Activated naive CD8-positive, alpha-beta T cell treated with anti-CD3 and anti-CD28 coated beads for 36 hours (primary cell): ENCODE measurements at regions not wholly inside any gene's neighbourhood (a gene's known extent, or its start where the extent isn't known, plus 50 kb on each side); places are given as distances from the start of the nearest gene placed in this dataset.

Source experiments
- DNase-seq: peaks from one replicate; pipeline ENCODE4 v3.0.0; 2021
- H3K27ac Mint-ChIP-seq: one replicate; pipeline ENCODE4 v1.8.0; 2022; ENCODE audit warnings: mild to moderate bottlenecking, moderate library complexity, mixed read lengths
- H3K27me3 Mint-ChIP-seq: one replicate; pipeline ENCODE4 v1.8.0; 2022; ENCODE audit warnings: mild to moderate bottlenecking, mixed read lengths
- H3K36me3 Mint-ChIP-seq: one replicate; pipeline ENCODE4 v1.8.0; 2021; ENCODE audit warnings: mild to moderate bottlenecking, mixed read lengths
- H3K4me1 Mint-ChIP-seq: one replicate; pipeline ENCODE4 v1.8.0; 2021; ENCODE audit warnings: mixed read lengths
- H3K4me3 Mint-ChIP-seq: one replicate; pipeline ENCODE4 v1.8.0; 2022; ENCODE audit warnings: mild to moderate bottlenecking, moderate library complexity, mixed read lengths
- H3K9me3 Mint-ChIP-seq: one replicate; pipeline ENCODE4 v1.8.0; 2022; ENCODE audit warnings: mixed read lengths

DNA sequence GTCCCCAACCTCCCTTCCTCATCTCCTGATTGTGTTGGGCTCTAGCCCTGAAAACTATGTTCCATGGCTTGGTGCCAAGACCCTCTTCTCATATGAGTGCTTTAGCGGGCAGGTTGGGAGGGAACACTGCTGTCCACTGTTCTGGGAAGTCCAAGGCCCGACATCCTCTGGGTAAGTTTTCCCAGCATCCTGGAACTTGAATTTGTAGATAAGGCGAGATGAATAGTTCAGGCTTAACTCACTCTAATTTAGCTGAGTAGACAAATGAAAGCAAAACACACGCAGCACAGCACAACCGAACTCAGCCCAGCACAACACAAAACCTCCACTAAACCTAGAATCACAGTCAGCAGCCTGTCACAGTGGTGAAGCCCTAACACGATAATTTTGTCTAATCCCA lies 95.3 kb upstream of the SLC28A3 start:
- Mint-ChIP-seq H3K27me3 (no peaks in the 10 kb centered on the region), H3K36me3 (no peaks in the 10 kb centered on the region), H3K27ac (no peak overlapping the region), H3K9me3 (no peaks in the 10 kb centered on the region), H3K4me1 (no peaks in the 10 kb centered on the region), H3K4me3 (no peak overlapping the region)
- DNase-seq = no peak

DNA sequence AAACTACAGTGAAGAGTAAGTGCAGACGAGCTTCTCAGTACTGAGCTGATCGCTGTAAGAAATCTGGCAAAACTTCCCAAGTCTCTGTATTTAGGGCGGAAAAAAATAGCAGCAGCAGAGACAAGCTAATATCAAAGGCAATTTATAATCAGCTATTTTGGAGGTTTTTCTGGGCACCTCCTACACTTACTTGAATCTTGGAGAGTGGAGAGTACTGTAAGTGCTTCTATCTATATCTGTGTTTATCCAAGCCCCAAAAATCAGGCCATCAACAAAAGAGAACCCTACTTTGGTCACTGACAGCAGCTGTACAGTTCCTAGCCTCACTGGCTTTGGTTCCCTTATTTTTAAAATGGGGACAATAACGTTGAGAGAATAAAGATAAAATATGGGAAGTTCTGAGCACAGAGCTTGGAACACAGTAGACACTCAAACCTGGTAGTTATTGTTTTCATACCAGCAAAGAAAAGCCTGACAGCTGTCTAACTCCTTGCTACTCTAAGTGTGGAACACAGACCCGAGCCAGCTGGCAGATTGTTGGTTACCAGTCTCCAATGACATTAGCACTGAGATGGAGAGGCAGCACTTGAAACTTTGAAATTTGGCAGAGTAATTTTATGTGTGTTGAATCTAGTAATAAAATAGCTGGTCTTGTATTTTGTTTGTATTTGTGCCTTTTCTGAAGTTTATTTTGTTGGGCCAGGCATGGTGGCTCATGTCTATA lies 96.0 kb upstream of the SLC28A3 start:
- H3K9me3 Mint-ChIP-seq = no peaks in the 10 kb centered on the region
- no peak for DNase-seq

DNA sequence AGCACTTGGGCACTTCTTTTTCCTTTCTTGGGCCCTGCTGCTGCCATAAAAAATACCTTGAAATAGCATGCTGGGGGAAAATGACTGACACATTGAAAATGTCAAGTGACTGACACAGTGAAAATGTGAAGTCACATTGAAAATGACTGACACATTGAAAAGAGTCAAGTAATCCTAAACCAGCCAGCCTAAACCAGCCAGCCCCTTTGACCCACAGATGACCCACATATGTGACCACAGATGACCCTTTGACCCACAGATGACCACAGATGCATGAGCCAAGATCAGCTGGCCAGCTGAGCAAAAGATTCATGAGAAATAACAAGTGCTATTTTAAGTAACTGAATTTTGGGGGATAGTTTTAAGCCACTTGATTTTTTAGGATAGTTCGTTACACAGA lies 97.8 kb upstream of the SLC28A3 start:
- Mint-ChIP-seq H3K27ac (no peak overlapping the region), H3K36me3 (no peaks in the 10 kb centered on the region), H3K27me3 (no peaks in the 10 kb centered on the region), H3K9me3 (no peaks in the 10 kb centered on the region), H3K4me1 (no peaks in the 10 kb centered on the region), H3K4me3 (no peak overlapping the region)
- no peak for DNase-seq

More for the DNA sequence above, 96.0 kb upstream of the SLC28A3 start:
- Mint-ChIP-seq H3K4me1 (no peaks in the 10 kb centered on the region), H3K27me3 (no peaks in the 10 kb centered on the region), H3K36me3 (no peaks in the 10 kb centered on the region), H3K4me3 (no peak overlapping the region), H3K27ac (no peak overlapping the region)

DNA sequence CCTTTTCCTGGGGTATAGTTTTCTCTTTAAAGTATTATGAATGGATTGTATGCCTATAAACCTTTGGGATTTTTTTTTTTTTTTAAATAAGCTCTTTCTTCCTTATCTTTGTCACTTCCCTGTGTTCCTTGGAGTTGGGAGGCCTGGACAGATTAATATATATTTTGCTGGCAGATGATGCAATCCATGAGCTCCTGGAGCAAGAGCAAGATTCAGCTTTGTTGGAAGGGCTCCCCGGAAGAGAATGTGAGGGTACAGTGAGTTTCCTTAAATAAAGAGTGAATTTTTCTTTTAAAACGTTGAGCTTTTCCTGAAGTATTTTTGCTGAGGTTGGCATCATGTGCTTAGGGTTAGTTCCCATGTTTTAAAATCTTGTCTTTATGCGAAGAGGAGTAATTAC lies 98.7 kb upstream of the SLC28A3 start:
- no peaks in the 10 kb centered on the region for H3K9me3 Mint-ChIP-seq
- H3K27ac Mint-ChIP-seq = no peak overlapping the region
- no peaks in the 10 kb centered on the region for H3K36me3 Mint-ChIP-seq
- DNase-seq = no peak
- no peaks in the 10 kb centered on the region for H3K4me1 Mint-ChIP-seq
- H3K4me3 Mint-ChIP-seq = no peak overlapping the region
- H3K27me3 Mint-ChIP-seq = no peaks in the 10 kb centered on the region

DNA sequence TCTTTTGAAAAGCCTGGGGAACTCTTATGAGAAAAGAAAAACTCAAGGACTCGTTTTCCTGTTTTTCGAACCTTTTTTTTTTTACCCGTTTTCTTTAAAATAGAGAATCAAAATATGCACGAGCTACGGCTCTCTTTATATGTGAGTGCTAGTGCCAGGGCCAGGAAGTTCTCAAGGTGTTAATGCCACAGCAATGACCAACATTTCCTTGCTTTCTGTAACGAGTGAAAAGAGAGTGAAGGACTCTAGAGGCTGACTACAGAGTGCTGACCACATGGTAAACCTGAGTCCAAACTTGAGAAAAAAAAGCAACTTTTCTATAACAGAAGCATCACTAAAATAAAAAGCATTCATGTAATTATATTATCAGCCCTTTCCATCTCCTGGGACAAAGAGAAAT lies 102.2 kb upstream of the SLC28A3 start:
- Mint-ChIP-seq H3K27ac (no peak overlapping the region), H3K36me3 (no peaks in the 10 kb centered on the region), H3K4me3 (no peak overlapping the region), H3K4me1 (no peaks in the 10 kb centered on the region), H3K9me3 (no peaks in the 10 kb centered on the region), H3K27me3 (no peaks in the 10 kb centered on the region)
- no peak for DNase-seq

DNA sequence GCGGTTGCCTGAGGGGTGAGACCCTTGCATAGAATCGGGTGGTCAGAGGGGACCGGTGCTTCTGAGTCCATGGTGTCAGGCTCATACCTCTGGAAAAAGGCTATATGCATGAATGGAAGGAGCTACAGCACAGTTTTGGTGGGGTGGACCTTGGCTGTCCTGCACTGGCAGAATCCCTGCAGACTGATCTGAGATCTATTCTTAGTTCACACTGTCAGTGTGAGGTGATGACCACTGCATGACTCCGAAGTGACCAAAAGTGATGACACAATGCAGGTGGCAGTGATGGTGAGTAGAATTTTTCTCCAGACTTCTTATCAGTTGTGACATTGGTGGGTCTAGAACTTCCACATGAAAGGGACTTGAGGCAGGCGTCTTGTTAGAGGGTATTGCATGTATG lies 105.2 kb upstream of the SLC28A3 start:
- no peak overlapping the region for H3K27ac Mint-ChIP-seq
- H3K27me3 Mint-ChIP-seq = no peaks in the 10 kb centered on the region
- no peak for DNase-seq
- no peaks in the 10 kb centered on the region for H3K9me3 Mint-ChIP-seq
- H3K36me3 Mint-ChIP-seq = no peaks in the 10 kb centered on the region
- H3K4me3 Mint-ChIP-seq = no peak overlapping the region
- H3K4me1 Mint-ChIP-seq = no peaks in the 10 kb centered on the region

DNA sequence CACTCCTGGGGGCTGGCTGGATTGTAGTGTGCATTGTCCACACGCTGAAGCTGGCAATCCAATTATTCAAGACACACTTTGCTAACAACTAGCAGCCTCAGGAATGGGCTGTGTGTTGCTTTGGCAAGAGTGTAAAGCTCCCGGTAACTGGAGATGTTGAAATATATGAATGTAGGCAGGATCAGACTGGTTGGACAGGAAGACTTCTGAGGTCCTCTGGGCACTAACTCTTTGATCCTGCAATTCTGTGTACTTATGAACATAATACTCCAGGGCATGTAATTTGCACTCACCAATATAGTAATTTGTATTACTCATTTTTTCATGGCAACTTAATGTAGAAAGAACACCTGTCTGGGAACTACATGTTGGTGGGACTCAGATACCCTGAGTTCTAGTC lies 106.7 kb upstream of the SLC28A3 start:
- Mint-ChIP-seq H3K4me1 (no peaks in the 10 kb centered on the region), H3K4me3 (no peak overlapping the region), H3K27me3 (peaks cover 4% of the 10 kb centered on the region), H3K27ac (no peak overlapping the region), H3K9me3 (no peaks in the 10 kb centered on the region), H3K36me3 (no peaks in the 10 kb centered on the region)
- DNase-seq = no peak

DNA sequence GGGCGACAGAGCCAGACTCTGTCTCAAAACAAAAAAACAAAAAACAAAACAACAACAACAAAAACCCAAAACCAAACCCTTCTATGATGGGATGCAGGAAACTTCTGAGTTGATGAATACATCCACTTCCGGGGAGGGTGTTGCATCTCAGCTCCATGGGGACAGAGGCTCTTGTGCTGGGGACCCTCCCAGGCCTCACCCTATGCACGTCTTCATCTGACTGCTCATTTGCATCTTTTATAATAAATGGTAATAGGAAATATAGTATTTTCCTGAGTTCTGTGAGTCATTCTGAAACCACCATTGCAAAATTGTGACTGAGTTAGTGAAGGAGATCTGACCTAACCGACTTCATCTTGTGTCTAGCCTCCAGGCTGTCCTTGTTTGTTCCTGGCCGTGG lies 109.5 kb upstream of the SLC28A3 start:
- no peaks in the 10 kb centered on the region for H3K36me3 Mint-ChIP-seq
- DNase-seq = no peak
- H3K27me3 Mint-ChIP-seq = peaks cover 4% of the 10 kb centered on the region
- H3K27ac Mint-ChIP-seq = no peak overlapping the region
- H3K4me1 Mint-ChIP-seq = no peaks in the 10 kb centered on the region
- no peak overlapping the region for H3K4me3 Mint-ChIP-seq
- no peaks in the 10 kb centered on the region for H3K9me3 Mint-ChIP-seq

DNA sequence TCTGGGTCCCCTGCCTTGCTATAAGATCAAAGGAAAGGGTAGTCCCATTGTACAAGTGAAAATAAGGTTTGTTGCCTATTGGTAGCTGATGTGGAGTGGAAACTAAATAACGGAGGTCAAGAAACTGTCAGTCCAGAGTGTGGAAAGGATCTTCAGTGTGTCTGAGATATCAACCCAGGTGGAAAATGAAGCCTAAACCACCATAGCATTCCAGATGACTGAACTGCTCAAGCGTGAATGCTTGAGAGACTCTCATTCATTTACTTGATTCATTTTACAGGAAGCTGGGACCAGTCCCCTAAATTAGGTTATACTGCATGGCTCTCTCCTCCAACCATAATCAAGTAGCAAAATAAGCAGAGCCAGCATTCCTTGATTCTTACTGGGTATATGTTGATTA lies 116.0 kb upstream of the SLC28A3 start:
- no peaks in the 10 kb centered on the region for H3K4me1 Mint-ChIP-seq
- H3K4me3 Mint-ChIP-seq = no peak overlapping the region

DNA sequence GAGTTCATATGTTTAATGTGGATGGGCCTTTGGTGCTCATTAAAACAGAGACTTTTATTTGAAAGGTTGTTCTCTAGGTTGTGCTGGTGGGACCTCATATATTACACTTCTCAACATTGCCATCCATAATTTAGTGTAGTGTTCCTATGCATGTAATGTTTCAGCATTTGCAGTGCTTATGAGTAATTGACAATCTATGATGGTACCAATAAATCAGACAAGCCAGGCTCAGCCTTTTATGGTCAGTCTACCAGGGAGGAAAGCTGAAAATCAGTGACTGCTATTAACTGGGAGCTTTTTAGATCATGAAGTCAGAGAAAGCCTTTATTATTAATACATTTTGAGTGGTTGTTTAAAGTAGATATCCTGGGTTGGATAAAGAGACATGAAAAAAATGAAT lies 120.1 kb upstream of the SLC28A3 start:
- no peak for DNase-seq
- no peaks in the 10 kb centered on the region for H3K36me3 Mint-ChIP-seq
- H3K27ac Mint-ChIP-seq = no peak overlapping the region
- H3K4me3 Mint-ChIP-seq = no peak overlapping the region
- H3K9me3 Mint-ChIP-seq = peaks cover 4% of the 10 kb centered on the region
- peaks cover 5% of the 10 kb centered on the region for H3K27me3 Mint-ChIP-seq
- H3K4me1 Mint-ChIP-seq = no peaks in the 10 kb centered on the region

More for the DNA sequence above, 116.0 kb upstream of the SLC28A3 start:
- Mint-ChIP-seq H3K9me3 (peaks cover 4% of the 10 kb centered on the region), H3K27me3 (peaks cover 4% of the 10 kb centered on the region), H3K36me3 (no peaks in the 10 kb centered on the region), H3K27ac (no peak overlapping the region)
- DNase-seq = no peak

DNA sequence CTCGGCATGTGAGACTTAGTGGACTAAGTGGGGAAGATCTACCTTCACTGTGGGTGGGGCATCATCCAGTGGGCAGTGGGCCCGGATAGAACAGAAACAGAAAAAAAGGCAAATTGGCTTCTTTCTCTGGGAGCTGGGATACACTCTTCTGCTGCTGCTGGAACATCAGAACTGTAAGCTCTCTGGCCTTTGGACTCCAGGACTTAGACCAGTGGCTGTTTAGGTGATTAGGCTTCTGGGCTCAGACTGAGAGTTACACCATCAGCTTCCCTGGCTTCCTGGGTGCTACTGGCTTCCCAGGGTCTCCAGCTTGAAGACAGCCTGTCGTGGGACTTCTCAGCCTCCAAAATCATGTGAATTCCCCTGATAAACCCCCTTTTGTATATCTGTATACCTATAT lies 122.7 kb upstream of the SLC28A3 start:
- no peak for DNase-seq
- Mint-ChIP-seq H3K36me3 (no peaks in the 10 kb centered on the region), H3K27me3 (peaks cover 5% of the 10 kb centered on the region), H3K4me1 (no peaks in the 10 kb centered on the region), H3K4me3 (no peak overlapping the region), H3K27ac (no peak overlapping the region), H3K9me3 (no peaks in the 10 kb centered on the region)

DNA sequence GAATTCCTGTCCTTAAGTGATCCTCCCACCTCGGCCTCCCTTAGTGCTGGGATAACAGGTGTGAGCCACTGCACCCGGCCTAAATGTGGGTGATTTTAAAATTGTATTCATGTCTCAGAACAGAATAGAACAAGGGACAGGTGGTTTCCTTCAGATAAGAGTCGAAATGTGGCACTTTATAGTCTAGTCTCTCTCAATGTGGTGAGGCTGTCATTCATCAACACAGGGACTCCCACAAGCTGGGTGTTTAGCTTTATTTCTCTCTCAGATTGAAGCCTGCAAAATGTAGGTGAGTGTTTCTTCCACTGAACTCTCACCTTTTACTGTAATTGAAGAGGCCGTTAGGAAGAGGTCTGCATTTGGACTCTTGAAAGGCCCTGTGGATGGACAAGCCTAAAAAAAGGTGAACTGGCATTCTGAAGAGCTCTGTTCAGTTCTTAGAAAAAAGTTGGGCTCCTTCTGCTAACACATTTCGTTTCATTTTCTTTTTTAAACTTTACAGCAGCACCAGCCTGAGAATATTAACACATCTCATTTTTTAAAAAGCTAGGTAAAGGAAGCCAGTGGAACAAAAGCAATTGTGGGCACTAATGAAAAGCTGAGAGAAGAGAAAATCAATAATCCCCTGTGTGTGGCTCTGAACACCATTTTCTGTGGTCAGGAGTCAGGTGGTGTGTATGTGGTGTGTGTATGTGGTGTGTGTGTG lies 126.2 kb upstream of the SLC28A3 start:
- no peak overlapping the region for H3K27ac Mint-ChIP-seq

DNA sequence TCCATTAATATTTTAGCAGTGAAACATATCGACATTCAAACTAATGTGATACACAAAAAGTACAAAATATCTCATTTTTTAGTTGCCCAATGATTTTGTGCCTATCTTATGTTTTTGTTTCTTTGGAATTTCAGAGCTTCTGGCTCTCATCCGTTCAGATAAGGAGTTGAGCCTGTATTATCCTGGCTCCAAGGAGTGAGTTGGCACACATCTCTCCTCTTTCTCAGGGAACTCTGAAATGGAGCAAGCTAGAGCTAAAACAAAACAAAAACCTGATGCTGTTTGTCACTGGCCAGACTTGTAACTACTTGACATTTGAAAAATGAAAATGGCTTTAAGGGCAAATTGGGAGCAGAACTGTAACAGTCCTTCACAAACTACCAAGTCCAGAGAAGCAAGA lies 131.3 kb upstream of the SLC28A3 start:
- H3K27me3 Mint-ChIP-seq = no peaks in the 10 kb centered on the region
- no peaks in the 10 kb centered on the region for H3K9me3 Mint-ChIP-seq
- no peaks in the 10 kb centered on the region for H3K36me3 Mint-ChIP-seq
- DNase-seq = no peak
- H3K27ac Mint-ChIP-seq = no peak overlapping the region
- H3K4me3 Mint-ChIP-seq = no peak overlapping the region
- no peaks in the 10 kb centered on the region for H3K4me1 Mint-ChIP-seq

More for the DNA sequence above, 126.2 kb upstream of the SLC28A3 start:
- H3K9me3 Mint-ChIP-seq = no peaks in the 10 kb centered on the region
- no peak for DNase-seq
- peaks cover 5% of the 10 kb centered on the region for H3K27me3 Mint-ChIP-seq
- H3K4me3 Mint-ChIP-seq = no peak overlapping the region
- no peaks in the 10 kb centered on the region for H3K36me3 Mint-ChIP-seq
- no peaks in the 10 kb centered on the region for H3K4me1 Mint-ChIP-seq

DNA sequence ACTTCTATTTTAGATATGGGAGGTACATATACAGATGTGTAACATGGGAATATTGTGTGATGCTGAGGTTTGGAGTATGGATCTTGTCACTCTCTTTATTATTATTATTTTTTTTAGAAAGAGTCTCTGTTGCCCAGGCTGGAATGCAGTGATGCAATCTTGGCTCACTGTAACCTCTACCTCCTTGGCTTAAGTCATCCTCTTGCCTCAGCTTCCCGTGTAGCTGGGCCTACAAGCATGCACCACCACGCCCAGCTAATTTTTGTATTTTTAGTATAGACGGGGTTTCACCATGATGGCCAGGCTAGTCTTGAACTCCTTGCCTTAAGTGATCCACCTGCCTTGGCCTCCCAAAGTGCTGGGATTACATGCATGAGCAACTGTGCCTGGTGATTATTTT lies 138.4 kb upstream of the SLC28A3 start:
- H3K36me3 Mint-ChIP-seq = no peaks in the 10 kb centered on the region
- H3K4me1 Mint-ChIP-seq = no peaks in the 10 kb centered on the region
- H3K27ac Mint-ChIP-seq = no peak overlapping the region
- no peak overlapping the region for H3K4me3 Mint-ChIP-seq
- DNase-seq = no peak
- H3K27me3 Mint-ChIP-seq = peaks cover 8% of the 10 kb centered on the region
- H3K9me3 Mint-ChIP-seq = no peaks in the 10 kb centered on the region

DNA sequence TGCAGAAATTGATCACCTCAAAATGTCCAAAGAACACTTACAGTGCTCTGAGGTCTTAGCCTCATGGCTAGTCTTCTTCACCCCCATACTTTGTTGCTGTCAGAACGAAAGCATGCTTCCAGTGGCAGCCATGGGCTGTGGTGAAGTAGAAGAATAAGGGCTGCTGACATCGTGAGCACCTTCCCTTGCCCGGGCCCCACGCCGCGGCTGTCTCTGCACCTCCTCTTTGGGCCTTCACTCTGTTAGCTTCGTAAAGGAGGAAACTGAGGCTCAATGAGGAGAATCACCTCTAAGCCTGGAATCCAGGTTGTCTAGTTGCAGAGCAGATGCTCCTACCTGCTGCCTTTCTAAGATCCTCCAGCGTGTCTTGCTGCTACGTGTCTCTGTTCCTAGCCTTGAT lies 139.5 kb upstream of the SLC28A3 start:
- Mint-ChIP-seq H3K9me3 (no peaks in the 10 kb centered on the region), H3K4me1 (no peaks in the 10 kb centered on the region), H3K27ac (no peak overlapping the region), H3K36me3 (no peaks in the 10 kb centered on the region), H3K4me3 (no peak overlapping the region), H3K27me3 (peaks cover 9% of the 10 kb centered on the region)
- DNase-seq = no peak

DNA sequence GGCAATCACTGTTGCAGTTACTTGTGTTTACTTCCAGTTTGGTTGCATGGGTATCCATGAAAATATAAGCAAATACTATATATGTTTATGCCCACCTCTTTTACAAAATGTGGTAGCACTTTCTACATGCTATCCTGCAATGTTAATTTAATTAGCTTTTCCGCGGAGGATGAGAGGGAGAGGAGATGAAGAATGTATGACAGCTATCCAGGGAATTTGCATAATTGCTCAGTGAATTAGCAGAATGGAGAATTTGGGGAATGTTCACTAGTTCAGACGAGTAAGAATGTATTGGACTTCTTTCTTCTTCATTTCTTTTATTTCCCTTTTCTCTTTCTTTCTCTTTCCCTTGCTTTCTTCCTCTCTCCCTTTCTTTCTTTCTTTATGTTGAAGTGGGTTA lies 140.7 kb upstream of the SLC28A3 start:
- Mint-ChIP-seq H3K4me3 (no peak overlapping the region), H3K4me1 (no peaks in the 10 kb centered on the region), H3K9me3 (no peaks in the 10 kb centered on the region), H3K27ac (no peak overlapping the region), H3K36me3 (no peaks in the 10 kb centered on the region), H3K27me3 (peaks cover 17% of the 10 kb centered on the region)
- no peak for DNase-seq
